ENCODE measurements at regions not wholly inside any gene's neighbourhood (a gene's known extent, or its start where the extent isn't known, plus 50 kb on each side); places are given as distances from the start of the nearest gene placed in this dataset.
"Not testable (repeated sequence)": the region's sequence is repeated elsewhere in the genome, so short reads cannot be mapped to it uniquely, and the experiment has no call there.

DNA sequence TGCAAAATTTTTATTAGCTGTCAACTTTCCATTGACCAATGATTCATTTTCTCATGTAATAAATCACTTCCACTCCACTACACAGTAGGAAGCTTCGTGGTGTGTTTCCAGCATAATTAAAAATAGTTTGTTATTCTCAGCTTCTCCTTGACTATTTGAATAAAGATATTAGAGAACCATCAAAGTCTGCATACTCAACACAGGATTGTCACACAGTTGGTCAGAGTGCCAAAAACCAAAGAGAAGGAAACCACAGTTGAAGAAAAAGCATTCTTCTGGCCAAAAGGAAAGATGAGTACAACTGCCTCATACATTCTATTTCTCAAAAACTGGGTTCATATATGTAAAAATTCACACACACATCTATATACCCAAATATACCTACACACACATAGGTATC, 455.1 kb upstream of the HSF2 start:
- FAIRE-seq (no peak), DNase-seq (ENCODE audit: insufficient read length, low spot score) (no peak)
- TF ChIP-seq PAX5 (IDR thresholded peaks at IDR 0.05; ENCODE audit: insufficient read depth, low read length, severe bottlenecking) (no peak), SPI1 (IDR thresholded peaks at IDR 0.05; ENCODE audit: low read depth, low read length) (no peak), TAF1 (IDR thresholded peaks at IDR 0.05; ENCODE audit: low read depth, low read length) (no peak), POU2F2 (IDR thresholded peaks at IDR 0.05; ENCODE audit: low read depth, low read length) (no peak), POLR2A (IDR thresholded peaks at IDR 0.05; ENCODE audit: low read depth, low read length) (no peak), POLR2AphosphoS5 (IDR thresholded peaks at IDR 0.05; ENCODE audit: low read depth, low read length) (no peak)

DNA sequence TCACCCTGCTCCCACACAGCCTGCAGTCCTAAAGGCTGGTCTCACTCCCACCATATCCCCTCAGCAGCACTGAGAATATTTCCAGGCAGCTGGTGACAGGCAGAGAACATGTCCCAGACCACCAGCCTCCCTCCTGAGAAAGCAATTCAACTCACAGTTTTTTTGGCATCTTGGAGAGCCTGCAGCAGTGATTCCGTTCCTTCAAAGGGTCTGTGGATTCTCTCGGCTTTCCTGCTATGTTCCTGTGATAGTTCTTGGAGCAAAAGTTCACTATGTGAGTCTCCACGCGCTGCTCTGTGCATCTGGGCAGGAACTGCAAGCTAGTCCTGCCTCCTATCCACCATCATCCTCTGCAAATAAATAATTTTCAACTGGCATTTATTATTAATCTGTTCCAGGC, 448.3 kb upstream of the HSF2 start:
- TF ChIP-seq PAX5 (IDR thresholded peaks at IDR 0.05; ENCODE audit: insufficient read depth, low read length, severe bottlenecking) = no peak
- no peak for TF ChIP-seq POLR2AphosphoS5 (IDR thresholded peaks at IDR 0.05; ENCODE audit: low read depth, low read length)
- TF ChIP-seq SPI1 (IDR thresholded peaks at IDR 0.05; ENCODE audit: low read depth, low read length) = no peak
- TF ChIP-seq POLR2A (IDR thresholded peaks at IDR 0.05; ENCODE audit: low read depth, low read length) = no peak
- TF ChIP-seq POU2F2 (IDR thresholded peaks at IDR 0.05; ENCODE audit: low read depth, low read length) = no peak
- no peak for FAIRE-seq
- DNase-seq (ENCODE audit: insufficient read length, low spot score) = no peak

DNA sequence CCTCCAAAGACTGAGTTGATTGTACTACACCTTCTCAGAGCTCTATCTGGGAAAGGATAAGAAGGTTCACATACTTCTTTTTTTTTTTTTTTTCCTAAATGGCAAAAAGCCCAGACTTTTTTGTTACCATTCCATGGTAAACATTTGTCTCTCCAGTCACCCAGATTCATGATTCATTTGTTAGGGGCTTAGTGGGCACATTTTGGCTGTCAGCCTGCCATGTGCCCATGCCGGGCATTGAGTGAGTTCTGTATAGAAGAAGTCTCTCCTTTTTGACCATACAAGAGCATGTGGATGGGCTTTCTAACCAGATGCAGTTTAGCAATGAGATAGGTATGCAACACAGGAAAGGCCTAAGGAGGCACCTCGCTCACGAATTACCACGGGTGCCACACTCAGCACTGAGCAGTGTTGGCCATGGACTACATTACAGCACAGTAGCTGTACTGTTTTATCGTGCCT, 447.5 kb upstream of the HSF2 start:
- no peak for TF ChIP-seq POLR2AphosphoS5 (IDR thresholded peaks at IDR 0.05; ENCODE audit: low read depth, low read length)
- no peak for TF ChIP-seq POU2F2 (IDR thresholded peaks at IDR 0.05; ENCODE audit: low read depth, low read length)
- no peak for FAIRE-seq
- no peak for DNase-seq (ENCODE audit: insufficient read length, low spot score)

- FAIRE-seq; DNase-seq (ENCODE audit: insufficient read length, low spot score): not testable (repeated sequence)
Observed at GRCh38 chr6:121955401-121955800, 444.1 kb upstream of the HSF2 start.

- DNase-seq (ENCODE audit: insufficient read length, low spot score) = no peak
- no peak for FAIRE-seq
- TF ChIP-seq POLR2AphosphoS5 (IDR thresholded peaks at IDR 0.05; ENCODE audit: low read depth, low read length) (no peak), SPI1 (IDR thresholded peaks at IDR 0.05; ENCODE audit: low read depth, low read length) (no peak), PAX5 (IDR thresholded peaks at IDR 0.05; ENCODE audit: insufficient read depth, low read length, severe bottlenecking) (no peak), POU2F2 (IDR thresholded peaks at IDR 0.05; ENCODE audit: low read depth, low read length) (no peak), POLR2A (IDR thresholded peaks at IDR 0.05; ENCODE audit: low read depth, low read length) (no peak), TAF1 (IDR thresholded peaks at IDR 0.05; ENCODE audit: low read depth, low read length) (no peak)
Observed at GRCh38 chr6:121956782-121957181, 442.7 kb upstream of the HSF2 start.

- TF ChIP-seq PAX5 (IDR thresholded peaks at IDR 0.05; ENCODE audit: insufficient read depth, low read length, severe bottlenecking) = no peak
- no peak for DNase-seq (ENCODE audit: insufficient read length, low spot score)
- no peak for FAIRE-seq
Observed at GRCh38 chr6:121959501-121959900, 440.0 kb upstream of the HSF2 start.

DNA sequence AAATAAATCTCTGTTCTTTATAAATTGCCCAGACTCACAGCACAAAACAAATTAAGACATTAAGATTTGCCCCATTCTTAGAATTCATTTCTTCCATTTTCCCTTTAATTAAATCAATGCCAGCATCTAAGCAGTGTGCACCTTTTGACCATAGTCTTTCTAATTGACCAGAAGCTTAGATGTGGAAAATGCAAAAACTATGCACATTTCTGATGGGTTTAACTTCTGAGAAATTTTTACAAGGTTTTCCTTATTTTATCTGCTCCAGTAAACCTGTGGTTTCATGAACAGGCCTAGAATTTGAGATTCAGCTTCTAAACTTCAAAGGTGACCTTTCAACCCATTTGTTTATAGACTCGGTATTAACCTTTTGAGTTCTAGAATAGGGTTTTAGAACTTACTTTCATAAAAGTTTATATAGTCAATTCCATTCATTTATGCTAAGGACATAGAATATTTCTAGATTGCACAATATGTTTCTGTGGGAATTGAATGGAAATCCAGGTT, 437.8 kb upstream of the HSF2 start:
- TF ChIP-seq TAF1 (IDR thresholded peaks at IDR 0.05; ENCODE audit: low read depth, low read length) = no peak
- no peak for TF ChIP-seq POLR2AphosphoS5 (IDR thresholded peaks at IDR 0.05; ENCODE audit: low read depth, low read length)
- no peak for TF ChIP-seq POU2F2 (IDR thresholded peaks at IDR 0.05; ENCODE audit: low read depth, low read length)
- no peak for TF ChIP-seq SPI1 (IDR thresholded peaks at IDR 0.05; ENCODE audit: low read depth, low read length)
- TF ChIP-seq PAX5 (IDR thresholded peaks at IDR 0.05; ENCODE audit: insufficient read depth, low read length, severe bottlenecking) = no peak
- no peak for TF ChIP-seq POLR2A (IDR thresholded peaks at IDR 0.05; ENCODE audit: low read depth, low read length)
- FAIRE-seq (no peak), DNase-seq (ENCODE audit: insufficient read length, low spot score) (no peak)

DNA sequence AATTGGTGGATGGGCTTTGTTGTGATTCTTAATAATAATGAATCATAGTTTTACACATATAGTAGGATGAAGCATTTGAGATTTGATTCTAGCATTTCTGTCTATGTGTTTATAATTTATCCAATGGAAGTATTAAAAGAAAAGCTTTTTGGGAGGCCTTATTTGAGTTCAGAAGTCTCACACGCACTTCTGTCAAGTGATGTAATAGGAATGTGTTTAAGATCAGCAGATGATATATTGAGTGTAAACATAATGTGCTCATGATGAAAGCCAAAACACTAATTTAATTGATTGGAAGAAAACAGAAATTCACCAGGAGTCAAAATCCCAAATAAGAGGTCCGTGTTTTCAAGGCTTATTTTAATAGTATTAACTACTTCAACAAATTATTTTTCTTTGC, 435.6 kb upstream of the HSF2 start:
- FAIRE-seq (no peak), DNase-seq (ENCODE audit: insufficient read length, low spot score) (no peak)
- TF ChIP-seq POLR2AphosphoS5 (IDR thresholded peaks at IDR 0.05; ENCODE audit: low read depth, low read length) (no peak), POU2F2 (IDR thresholded peaks at IDR 0.05; ENCODE audit: low read depth, low read length) (no peak), PAX5 (IDR thresholded peaks at IDR 0.05; ENCODE audit: insufficient read depth, low read length, severe bottlenecking) (no peak)

DNA sequence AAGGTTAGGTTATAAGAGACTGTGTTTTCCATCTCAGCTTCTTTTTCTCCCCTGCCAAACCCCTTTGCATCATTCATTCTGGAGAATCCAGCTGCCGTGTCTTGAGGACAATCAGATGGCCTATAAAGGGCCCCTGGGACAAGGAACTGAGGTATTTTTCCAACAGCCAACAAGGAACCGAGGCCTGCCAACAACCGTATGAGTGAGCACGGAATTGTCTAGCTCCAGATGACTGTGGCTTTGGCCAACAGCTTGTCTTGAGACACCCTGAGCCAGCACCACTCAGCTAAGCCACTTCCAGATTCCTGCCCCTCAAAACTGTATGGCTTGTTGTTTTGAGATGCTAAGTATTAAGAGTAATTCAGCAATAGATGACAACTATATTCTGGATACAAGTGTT, 433.7 kb upstream of the HSF2 start:
- no peak for FAIRE-seq
- no peak for TF ChIP-seq SPI1 (IDR thresholded peaks at IDR 0.05; ENCODE audit: low read depth, low read length)
- no peak for TF ChIP-seq POLR2A (IDR thresholded peaks at IDR 0.05; ENCODE audit: low read depth, low read length)
- TF ChIP-seq POU2F2 (IDR thresholded peaks at IDR 0.05; ENCODE audit: low read depth, low read length) = no peak
- DNase-seq (ENCODE audit: insufficient read length, low spot score) = no peak

DNA sequence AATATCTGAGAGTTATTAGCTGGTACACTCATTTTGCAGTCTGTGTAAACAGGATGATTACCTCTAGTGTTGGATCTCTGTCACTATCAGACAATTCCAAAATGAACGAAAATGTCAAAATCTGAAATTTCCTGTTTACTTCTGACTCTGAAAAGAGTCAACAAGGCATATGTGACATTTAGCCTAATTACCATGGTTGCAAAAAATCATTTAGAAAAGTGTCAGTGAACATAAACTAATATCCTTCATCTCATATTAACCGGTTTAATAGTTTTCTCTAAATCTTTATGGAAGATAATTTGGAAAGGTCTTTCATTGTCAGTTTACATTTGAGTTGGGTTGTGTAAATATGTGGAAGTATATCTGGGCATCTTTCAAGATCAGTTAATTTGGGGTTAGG, 431.8 kb upstream of the HSF2 start:
- DNase-seq (ENCODE audit: insufficient read length, low spot score) (no peak), FAIRE-seq (no peak)
- TF ChIP-seq POU2F2 (IDR thresholded peaks at IDR 0.05; ENCODE audit: low read depth, low read length) (no peak), SPI1 (IDR thresholded peaks at IDR 0.05; ENCODE audit: low read depth, low read length) (no peak), POLR2AphosphoS5 (IDR thresholded peaks at IDR 0.05; ENCODE audit: low read depth, low read length) (no peak), TAF1 (IDR thresholded peaks at IDR 0.05; ENCODE audit: low read depth, low read length) (no peak), POLR2A (IDR thresholded peaks at IDR 0.05; ENCODE audit: low read depth, low read length) (no peak), PAX5 (IDR thresholded peaks at IDR 0.05; ENCODE audit: insufficient read depth, low read length, severe bottlenecking) (no peak)

DNA sequence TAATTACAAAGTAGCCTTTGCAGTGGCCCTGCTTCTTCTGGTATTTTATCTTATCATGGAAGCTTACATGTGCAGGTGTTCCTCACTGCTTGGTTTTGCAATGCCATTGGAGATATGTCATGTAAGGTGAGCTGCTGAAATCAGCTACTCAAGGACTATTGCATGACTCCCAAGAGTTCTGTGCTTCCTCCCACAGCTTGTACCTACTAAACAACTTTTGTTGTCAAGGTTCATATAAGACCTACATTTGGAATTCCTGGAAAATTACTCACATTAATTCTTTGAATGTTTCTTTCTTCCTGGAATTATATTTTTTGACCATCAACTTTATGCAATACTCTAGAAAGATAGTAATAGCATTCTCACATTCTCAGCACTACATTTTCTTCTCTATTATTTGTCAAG, 427.5 kb upstream of the HSF2 start:
- TF ChIP-seq TAF1 (IDR thresholded peaks at IDR 0.05; ENCODE audit: low read depth, low read length) (no peak), POLR2AphosphoS5 (IDR thresholded peaks at IDR 0.05; ENCODE audit: low read depth, low read length) (no peak), SPI1 (IDR thresholded peaks at IDR 0.05; ENCODE audit: low read depth, low read length) (no peak), POU2F2 (IDR thresholded peaks at IDR 0.05; ENCODE audit: low read depth, low read length) (no peak), PAX5 (IDR thresholded peaks at IDR 0.05; ENCODE audit: insufficient read depth, low read length, severe bottlenecking) (no peak), POLR2A (IDR thresholded peaks at IDR 0.05; ENCODE audit: low read depth, low read length) (no peak)
- no peak for DNase-seq (ENCODE audit: insufficient read length, low spot score)
- no peak for FAIRE-seq
